ENCODE measurements at regions not wholly inside any gene's neighbourhood (a gene's known extent, or its start where the extent isn't known, plus 50 kb on each side); places are given as distances from the start of the nearest gene placed in this dataset.
A peak's percentile ranks its signal among the peaks of the same experiment; 100 is the strongest.

DNA sequence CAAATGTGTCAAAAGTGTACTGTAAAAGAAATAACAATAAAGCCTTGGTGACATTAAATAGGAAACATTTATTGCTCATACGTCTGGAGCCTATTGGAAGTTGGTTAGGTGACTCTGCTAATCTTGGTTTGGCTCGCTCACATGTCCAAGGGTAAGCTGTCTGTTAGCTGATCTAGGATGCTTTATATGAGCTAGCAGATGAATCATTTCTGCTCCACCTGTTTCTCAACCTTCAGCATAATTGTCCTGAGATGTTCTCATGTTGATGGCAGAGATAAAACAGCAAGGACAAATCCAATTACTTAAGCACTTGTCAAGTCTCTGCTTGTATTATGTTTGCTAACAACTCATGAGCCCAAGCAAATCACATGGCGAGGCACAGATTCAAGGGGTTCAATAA is 56.0 kb upstream of the CD53 start:
- DNase-seq (ENCODE audit: low spot score), result no peak

DNA sequence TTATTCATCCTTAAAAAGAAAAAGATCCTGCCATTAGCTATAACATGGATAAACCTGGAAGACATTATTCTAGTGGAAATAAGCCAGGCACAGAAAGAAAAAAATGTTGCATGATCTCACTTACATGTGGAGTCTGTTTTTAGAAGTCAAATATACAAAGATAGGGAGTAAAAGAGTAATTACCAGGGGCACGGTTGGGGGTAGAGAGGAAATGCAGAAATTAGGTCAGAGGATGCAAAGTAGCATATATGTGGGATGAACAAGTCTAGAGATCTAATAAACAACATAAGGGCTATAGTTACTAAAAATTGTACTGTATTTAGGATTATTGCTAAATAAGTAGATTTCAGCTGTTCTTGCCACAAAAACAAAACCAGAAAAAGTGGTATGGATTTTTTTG is 61.4 kb upstream of the CD53 start:
- DNase-seq (ENCODE audit: low spot score), result no peak

DNA sequence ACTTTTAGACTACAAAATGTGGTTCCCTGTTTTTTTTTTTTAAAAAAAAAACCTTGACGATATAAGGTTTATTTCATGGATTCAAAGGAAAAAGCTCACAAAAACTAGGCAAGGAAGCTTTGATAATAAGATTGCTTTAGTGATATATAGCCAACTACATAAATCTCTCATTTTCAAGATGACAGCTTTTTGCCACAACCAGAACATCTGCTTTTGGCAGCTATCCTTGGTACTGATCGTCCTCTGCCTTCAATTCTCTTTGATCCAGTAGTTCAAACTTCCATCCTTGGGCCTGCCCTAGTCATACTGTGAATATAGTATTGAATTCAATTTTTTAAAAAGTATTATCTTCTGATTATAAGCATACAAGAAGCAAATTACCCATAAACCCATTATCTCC is 72.9 kb upstream of the CD53 start:
- no peak for DNase-seq (ENCODE audit: low spot score)

DNA sequence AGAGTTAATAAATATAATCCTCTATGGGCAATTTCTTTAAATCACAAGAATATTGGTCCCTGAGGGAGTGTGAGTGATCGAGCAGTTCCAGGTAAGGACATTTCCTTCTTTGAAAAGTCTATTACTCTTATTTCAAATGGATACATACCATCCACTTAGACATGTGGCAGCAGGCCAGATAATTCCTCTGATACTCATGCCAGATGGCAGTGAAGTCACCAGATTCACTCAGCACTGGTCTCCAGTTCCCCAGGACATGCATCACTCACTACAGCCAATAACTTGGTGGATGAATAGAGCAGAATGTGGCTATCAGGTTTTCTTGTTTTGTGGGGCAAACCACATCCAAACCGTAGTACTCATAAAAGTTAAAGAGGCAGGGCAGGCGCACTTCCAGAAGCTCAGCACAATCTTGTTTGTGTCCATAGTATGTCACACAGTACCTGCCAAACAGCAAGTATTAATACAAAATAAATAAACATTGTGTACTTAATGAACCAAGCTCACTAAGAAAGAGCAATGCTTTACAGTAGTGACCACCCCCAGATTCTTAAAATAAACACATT is 74.2 kb upstream of the CD53 start:
- no peak for DNase-seq (ENCODE audit: low spot score)

DNA sequence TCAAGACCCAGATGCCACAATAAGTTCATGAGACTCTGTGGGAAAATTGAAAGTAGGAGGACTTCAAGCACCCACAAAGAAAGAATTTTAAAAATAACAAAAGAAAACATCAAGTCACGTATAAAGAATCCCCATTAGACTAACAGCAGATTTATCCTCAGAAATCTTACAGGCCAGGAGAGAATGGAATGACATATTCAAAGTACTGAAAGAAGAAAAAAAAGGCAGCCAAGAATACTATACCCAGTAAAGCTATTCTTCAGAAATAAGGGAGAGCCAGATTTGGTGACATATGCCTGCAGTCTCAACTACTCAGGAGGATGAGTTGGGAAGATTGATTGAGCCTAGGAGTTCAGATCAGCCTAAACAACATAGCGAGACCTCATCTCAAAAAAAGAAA is 84.3 kb upstream of the CD53 start:
- DNase-seq (ENCODE audit: low spot score), result no peak

DNA sequence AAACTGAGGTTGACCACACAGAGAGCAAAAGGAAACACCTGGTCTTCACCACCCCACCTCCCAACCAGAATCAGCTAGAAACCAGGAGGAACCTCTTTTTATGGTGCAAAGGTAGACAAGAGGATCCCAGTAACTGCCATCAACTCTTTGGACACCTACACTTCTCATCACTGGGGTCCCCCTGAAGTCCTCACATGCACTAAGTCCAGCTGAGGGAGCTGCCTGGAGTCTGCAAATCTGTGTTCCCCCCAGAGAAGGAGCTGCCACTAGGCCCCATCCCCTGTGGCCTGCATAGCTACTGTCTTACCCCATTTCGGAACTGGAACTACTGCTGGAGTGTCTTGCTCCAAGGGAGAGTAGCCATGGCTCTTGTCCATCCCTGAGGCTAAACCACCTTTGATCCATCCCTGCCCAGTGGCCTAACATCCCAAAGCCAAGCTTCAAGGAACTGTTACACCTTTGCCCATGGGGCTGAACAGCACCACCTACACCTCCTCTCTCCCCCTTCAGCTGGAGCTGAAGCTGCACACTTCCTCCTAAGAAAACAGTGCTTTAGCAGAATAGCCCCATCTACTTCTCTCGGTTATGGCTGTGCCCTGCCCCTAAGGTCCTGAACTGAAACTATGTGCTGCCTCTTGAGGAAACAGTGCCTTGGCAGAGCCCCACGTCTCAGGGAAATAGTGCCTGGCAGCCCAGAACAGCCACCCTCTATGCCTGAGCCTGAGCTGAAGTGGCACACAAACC is 85.4 kb upstream of the CD53 start:
- no peak for DNase-seq (ENCODE audit: low spot score)

DNA sequence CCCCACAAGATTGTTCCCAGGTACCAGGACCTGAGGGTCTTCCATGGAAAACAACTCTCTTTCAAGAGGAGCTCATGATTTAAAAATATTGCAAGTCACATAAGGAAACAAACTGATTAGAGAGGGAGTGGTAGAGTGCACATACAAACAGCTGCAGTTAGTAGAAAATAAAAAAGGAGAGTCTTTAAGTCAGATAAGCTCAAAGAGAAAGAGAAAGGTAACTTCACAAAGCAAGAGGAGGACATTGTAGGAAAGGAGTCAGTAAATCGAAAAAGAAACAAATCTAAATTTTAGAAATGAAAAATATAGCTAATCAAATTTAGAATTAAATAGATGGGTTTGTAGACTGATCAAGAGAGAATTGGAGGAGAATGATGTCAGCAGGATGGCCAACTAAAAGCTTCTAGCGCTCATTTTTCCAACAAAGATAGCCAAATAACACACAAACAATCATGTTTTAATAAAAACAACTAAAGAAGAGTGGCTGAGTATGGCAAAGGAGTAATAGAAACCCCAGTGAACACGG is 86.1 kb upstream of the CD53 start:
- no peak for DNase-seq (ENCODE audit: low spot score)

DNA sequence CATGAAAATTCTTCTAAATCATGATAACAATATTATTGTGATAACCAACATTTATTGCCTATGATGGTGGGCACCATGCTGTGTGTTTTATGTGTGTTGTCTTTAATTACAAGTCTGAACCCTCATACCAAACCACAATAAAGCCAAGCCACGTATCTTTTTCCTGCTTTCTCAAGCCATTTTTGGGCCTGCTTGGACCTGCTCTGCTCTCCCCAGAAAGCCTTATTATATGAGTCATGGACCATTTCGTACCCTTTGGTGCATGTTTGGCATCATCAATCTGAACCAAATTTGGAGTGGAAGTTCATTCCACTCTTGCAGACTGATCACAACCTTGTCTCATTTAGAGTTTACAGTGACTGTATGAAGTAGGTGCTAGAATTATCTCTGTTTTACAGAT is 87.3 kb upstream of the CD53 start:
- DNase-seq (ENCODE audit: low spot score), result no peak

DNA sequence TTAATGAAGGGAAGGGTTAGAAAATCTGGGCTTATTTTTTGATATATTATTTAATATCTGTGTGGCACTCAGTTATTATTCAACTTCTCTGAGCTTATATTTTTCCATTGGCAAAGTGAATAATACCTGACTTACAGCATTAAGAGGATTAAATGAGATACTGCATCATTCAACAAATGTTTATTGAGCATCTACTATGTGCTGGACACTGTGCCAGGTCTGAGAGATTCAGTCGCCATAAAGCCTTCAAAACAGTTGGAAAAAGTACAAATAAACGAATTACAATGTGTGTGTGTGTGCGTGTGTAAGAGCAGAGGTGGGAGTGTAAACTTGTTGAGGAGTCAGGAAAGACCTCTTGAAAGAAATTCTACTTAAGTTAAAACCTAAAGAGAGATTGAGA is 87.9 kb upstream of the CD53 start:
- no peak for DNase-seq (ENCODE audit: low spot score)

DNA sequence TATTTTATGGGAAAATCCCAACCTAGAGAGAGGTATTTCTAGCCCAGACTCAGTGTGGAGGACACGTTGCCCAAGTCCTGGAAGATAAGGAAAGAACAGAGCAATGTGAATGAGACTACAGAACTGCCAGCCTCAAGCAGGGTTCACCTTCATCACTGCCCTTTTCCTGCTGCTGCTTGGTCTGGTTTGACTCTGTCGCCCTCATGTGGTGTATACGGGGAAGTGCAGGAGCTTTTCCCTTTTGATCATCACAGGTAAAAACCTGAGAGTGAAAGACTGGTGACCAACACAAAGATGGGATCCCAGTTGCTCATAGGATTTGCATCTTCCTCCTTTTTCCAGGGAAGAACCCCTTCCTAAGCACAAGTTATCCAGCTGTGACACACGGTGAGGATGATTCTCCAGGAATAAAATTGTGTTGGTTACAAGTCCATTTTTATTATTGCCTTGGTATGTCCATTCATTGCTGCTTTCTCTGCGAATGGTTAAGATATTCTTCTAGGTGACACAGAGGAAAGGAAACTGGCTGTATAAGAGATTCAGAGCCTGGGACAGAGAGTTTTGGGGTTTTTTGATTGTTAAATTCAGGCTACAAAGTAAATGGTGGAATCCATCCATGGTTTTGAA is 89.5 kb upstream of the CD53 start:
- peak; percentile 41 for DNase-seq (ENCODE audit: low spot score)

DNA sequence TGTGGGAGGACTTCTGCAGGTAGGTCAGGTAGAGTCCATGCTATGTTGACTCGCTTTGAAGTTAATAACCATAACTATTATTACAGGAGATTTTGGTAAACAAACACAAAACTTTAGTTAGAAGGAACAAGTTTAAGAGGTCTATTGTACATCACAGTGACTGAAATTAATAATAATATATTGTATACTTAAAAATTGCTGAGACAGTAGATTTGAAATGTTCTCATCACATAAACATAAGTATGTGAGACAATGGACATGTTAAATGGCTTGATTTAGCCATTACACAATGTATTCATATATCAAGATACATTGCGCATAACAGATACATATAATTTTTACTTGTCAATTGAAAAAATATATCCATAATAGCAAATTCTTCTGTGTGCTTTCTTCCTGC is 91.4 kb upstream of the CD53 start:
- no peak for DNase-seq (ENCODE audit: low spot score)

DNA sequence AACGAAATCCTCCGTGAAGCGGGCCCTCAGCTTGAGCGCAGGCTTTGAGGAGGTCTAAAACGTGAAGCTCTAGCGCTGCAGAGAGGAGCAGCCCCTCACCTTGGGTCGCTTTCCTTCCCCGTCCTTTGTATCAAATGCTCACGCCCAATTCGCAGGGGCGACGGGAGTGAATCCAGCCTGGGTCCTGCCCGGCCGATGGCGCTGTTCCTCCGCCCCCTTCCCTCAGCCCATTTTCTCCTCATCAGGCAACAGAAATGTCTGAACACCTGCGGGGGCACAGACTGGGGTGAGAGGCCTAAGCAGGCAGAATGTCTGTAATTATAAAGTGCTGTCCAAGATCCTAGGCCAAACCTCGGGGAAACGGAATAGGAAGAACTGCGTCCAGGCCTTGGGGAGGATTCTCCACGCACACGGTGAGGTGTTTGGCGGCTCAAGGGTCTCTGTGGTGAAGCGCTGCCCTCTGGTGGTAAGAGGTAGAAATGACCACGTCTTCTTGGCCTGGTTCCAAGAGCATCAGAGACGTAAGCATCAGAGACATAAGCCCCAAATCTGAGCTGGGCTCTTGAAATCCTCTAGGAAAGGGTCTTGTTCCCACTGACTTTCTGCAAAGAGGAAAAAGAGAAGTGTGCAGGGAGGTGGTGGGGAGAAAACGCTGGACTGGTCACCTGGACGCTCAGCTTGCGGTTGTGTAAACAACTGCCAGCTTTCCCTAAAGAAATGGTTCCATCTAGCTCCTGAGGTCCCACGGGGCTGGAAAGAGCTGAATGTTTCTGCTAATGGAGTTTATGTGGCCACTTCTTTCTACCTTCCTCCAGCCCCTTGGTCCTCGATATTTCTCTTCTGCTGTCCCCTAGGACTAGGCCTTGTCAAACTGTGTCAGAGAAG is 92.1 kb upstream of the CD53 start:
- DNase-seq (ENCODE audit: low spot score), result peak; percentile 52

DNA sequence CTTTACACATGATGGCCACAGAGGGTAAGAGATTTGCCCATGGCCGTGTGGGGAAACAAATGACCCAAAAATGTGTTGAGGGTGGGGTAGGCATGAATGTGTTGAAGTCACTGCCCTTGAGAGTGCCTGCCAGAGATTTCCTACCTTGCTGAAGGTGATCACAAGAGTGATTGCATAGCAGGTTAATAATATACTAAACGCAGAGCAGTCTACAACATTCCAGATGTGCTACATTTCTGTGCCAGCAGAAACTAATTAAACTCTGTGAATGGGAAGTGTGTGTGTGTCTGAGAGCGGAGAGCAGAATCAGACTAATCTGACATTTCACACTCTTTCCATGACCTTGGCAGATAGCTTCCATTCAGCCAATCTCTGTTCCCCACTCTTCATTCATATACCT is 93.3 kb upstream of the CD53 start:
- no peak for DNase-seq (ENCODE audit: low spot score)

DNA sequence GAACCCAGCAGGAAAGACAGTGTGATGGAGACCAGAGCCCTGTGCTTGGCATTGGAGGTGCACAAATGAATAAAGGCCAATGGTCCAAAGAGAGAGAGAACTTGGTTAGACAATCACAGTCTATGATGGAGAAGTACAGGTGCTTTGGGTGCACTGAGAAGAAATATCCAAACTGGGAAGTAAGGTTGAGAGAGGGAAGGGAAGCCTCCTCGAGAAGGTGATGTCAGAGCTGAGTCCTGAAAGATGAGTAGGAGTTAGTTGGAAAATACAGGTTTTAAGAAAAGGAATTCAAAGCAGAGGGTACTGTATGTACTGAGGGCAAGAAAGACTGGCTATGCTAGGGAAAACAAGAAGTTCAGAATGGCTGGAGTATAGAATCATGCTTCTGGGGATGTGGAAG is 94.1 kb upstream of the CD53 start:
- DNase-seq (ENCODE audit: low spot score), result no peak

DNA sequence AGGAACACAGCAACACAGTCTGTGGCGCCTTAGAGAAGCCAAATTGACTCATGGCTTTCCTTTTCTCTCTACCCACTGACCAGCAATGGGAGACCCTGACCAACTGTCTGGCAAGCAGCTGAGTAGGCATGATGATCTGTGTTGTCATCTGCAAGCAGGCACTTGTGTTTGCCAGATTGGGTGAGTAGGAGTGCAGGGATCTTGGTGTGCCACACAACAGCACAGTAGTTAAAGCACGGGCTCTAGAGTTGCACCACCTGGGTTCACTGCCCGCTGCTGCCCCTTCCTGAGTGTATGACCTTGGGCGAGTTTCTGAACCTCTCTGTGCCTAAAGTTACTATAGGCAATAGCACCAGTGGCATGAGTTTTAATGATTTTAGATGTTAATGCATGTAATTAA is 95.7 kb upstream of the CD53 start:
- DNase-seq (ENCODE audit: low spot score), result no peak

DNA sequence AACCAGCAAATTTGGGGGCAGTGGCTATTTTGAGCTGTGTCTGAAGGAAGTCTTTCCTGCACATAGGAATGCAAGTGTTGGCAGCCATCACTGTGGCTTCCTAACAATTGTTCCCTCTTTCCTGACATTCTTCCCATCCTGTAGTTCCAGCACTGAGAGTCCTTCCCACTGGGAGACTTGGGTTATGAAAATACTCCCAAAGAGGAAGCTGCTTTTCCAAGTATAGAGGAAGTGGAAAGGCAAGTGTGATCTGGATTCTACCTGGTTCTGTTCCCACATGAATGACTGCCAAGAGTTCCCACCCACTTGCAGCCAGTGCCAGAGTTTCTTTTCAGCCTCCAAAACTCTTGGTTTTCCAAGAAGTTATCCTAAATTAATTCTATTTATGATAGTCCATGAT is 98.5 kb upstream of the CD53 start:
- DNase-seq (ENCODE audit: low spot score), result no peak

DNA sequence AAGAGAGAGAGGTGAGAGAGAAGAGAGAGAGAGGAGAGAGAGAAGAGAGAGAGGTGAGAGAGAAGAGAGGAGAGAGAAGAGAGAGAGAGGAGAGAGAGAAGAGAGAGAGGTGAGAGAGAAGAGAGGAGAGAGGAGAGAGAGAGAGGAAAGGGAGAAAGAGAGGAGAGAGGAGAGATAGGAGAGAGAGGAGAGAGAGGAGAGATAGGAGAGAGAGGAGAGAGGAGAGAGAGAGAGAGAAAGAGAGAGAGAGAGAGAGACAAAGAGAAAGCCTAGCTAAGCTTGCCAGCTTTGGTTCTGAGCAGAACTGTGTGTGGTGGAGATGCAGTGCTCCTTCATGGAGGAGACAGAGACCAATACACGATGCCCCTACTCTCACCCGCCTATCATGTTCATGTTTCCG is 99.1 kb upstream of the KCNA3 start:
- DNase-seq (ENCODE audit: low spot score), result no peak

DNA sequence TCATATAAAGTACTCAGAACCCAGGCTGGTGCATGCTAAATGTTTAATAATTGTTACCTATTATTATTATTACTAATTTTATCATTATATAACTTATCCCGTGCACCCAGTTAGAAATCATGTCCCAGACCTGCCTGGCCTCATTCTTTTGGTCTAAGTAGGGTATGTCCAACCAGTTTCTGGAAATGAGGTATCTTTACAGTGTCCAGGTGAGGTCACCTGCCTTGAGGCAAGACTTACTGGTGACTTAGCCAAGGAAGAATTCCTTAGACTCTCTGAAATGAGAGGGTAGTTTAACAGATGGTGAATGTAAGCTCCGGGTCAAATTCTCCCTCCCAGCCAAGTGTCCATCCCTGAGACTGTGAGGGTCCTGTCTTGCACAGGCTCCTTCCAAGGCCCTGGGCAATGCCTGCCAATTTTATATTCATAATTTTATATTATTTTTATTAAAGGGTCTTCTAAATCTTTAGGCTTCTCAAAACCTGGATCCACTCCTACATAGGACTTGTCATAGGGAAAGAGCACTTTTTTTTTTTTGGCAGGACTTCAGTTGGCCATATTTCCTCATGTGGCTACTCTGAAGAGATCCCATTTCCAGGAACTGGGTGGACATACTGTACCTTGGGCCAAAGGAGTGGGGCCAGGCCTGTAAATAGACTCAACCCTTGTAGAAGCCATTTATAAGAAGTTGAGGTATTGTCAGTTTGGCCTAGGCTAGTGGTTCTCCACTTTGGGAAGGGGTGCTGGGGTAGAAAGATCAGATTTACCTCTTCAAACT is 96.7 kb upstream of the KCNA3 start:
- no peak for DNase-seq (ENCODE audit: low spot score)

DNA sequence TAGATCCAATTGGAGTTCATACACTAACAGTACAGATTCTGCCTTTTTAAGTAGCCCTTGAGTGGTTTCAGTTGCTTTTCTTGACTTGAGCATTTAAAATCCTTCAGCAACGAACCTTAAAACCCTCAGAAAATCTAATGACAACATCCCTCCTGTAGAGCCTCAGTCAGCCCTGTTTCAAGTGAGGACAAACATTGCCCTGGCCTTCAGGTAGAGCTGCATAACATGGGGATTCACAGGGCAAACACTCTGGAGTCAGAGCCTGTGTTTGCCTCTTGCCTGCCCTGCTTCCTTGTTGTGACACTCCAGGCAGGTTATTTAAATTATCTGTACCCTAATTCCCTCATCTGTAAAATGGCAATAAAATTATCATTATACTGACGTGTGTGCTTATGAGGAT is 96.1 kb upstream of the KCNA3 start:
- no peak for DNase-seq (ENCODE audit: low spot score)

DNA sequence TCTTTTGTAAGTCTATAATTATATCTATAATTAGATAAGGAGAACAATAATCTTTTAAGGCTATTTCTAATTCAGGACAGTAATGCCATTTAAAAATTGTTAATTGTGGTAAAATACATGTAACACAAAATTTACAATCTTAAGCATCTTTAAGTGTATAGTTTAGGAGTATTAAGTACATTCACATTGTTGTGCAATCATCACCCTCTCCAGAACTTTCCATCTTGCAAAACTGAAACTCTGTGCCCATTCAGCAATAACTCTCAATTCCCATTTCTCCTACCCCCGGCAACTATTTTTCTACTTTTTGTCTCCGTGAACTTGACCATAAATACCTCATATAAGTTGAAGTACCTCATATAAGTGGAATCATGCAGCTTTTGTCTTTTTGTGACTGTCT is 93.9 kb upstream of the KCNA3 start:
- DNase-seq (ENCODE audit: low spot score), result no peak

DNA sequence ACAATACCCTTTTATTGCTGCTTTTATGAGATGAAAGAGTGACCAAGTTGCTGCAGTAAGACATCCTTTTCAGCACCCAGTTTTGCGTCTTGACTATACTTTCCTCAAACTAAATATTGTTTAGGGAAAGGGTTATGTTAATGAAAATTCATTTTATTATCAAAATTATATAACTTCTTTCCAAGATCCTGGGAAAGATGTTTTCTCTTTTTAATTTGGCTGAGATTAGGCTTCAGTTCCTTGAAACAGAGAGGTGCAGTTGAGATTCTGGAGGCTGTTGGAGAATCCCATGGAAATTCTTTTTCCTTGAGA is 91.6 kb upstream of the KCNA3 start:
- no peak for DNase-seq (ENCODE audit: low spot score)
